SU-DHL-6 (cell line): ENCODE measurements at regions not wholly inside any gene's neighbourhood (a gene's known extent, or its start where the extent isn't known, plus 50 kb on each side); places are given as distances from the start of the nearest gene placed in this dataset.

ENCODE experiments used
- EZH2phosphoT487 ChIP-seq: fragments of 200-600 bp; sonication (generic), shearing (Covaris generic); conservative IDR thresholded peaks from 2 replicates; pipeline ENCODE4 v1.6.1; 2018; ENCODE audit warnings: mild to moderate bottlenecking, antibody characterized with exemption, low read length, moderate library complexity, mixed read lengths
- TF ChIP-seq, protein P1 (sequence below): fragments of 200-600 bp; sonication (generic); IDR thresholded peaks from one replicate; pipeline ENCODE4 v1.5.1; 2017; ENCODE audit warnings: antibody characterized with exemption, mild to moderate bottlenecking, low read length, moderate library complexity; ENCODE audit not compliant: insufficient read depth, poor library complexity, severe bottlenecking

DNA sequence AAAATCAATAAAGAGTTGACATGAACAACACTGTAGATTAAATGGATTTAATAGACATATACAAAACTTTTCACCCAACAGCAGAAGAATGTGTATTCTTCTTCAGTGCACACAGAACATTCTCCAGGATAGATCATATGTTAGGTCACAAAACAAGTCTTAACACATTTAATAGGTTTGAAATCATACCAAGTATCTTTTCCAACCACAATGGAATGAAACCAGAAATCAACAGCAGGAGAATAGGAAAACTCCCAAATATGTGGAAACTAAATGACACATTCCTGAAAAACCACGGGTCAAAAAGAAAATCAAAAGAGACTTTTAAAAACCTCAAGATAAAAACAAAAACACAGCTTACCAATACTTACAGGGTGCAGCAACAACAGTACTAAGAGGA is 790.1 kb upstream of the ZNF608 start:
- TF ChIP-seq, protein P1, sequence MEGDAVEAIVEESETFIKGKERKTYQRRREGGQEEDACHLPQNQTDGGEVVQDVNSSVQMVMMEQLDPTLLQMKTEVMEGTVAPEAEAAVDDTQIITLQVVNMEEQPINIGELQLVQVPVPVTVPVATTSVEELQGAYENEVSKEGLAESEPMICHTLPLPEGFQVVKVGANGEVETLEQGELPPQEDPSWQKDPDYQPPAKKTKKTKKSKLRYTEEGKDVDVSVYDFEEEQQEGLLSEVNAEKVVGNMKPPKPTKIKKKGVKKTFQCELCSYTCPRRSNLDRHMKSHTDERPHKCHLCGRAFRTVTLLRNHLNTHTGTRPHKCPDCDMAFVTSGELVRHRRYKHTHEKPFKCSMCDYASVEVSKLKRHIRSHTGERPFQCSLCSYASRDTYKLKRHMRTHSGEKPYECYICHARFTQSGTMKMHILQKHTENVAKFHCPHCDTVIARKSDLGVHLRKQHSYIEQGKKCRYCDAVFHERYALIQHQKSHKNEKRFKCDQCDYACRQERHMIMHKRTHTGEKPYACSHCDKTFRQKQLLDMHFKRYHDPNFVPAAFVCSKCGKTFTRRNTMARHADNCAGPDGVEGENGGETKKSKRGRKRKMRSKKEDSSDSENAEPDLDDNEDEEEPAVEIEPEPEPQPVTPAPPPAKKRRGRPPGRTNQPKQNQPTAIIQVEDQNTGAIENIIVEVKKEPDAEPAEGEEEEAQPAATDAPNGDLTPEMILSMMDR = no peak
- TF ChIP-seq EZH2phosphoT487 = no peak
